ENCODE measurements at regions not wholly inside any gene's neighbourhood (a gene's known extent, or its start where the extent isn't known, plus 50 kb on each side); places are given as distances from the start of the nearest gene placed in this dataset.

DNA sequence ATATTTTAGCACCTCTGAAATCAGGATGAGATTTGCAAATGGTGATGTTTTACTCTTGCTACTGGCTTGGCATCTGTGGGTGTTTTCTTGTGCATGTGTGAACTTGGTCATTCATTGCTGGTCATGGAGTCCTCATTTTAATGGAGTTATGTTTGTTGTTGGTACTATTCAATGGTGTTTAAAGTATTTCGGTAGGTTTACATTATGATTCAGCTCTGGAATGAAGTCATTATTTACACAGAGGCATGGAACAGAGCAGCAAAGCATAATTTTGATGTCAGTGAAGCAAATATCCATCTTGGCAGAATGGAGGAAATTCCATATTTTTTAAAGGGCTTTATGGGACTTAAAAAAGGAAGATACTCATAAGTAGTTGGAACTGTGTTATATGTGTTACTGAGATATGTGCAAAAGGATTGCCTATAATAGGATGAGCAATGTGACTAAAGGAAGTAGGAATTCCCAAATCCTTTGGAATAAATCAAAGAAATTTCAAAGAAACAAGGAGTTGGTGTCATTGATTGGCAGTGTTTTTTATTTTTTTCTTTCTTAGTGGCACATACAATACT lies 147.4 kb downstream of the ACTBL2 start:
- POLR2A ChIA-PET: no interaction called here
- Mint-ChIP-seq H3K9me3 (peaks cover 6% of the 10 kb centered on the region; the same call in 1 of the 2 replicates), H3K4me3 (no peak overlapping the region), H3K27ac (no peak overlapping the region), H3K36me3 (no peaks in the 10 kb centered on the region), H3K27me3 (ENCODE audit: low read depth) (no peaks in the 10 kb centered on the region), H3K4me1 (no peaks in the 10 kb centered on the region)
- no peak for ATAC-seq
- DNase-seq (ENCODE audit: low spot score): no peak
- CTCF ChIA-PET: no interaction called here
- TF ChIP-seq FOXK1 (CRISPR knock-in tag; IDR thresholded peaks at IDR 0.05) (no peak), TP53 (CRISPR knock-in tag; IDR thresholded peaks at IDR 0.05) (no peak), ATF6 (CRISPR knock-in tag; IDR thresholded peaks at IDR 0.05) (no peak), KAT7 (CRISPR knock-in tag; IDR thresholded peaks at IDR 0.05; ENCODE audit: borderline replicate concordance) (no peak), ZSCAN18 (CRISPR knock-in tag; IDR thresholded peaks at IDR 0.05) (no peak), OVOL2 (CRISPR knock-in tag; IDR thresholded peaks at IDR 0.05; ENCODE audit: borderline replicate concordance) (no peak), ELF4 (CRISPR knock-in tag; IDR thresholded peaks at IDR 0.05; ENCODE audit: low read depth) (no peak), MYBL2 (CRISPR knock-in tag; IDR thresholded peaks at IDR 0.05) (no peak), NFE2L1 (CRISPR knock-in tag; IDR thresholded peaks at IDR 0.05) (no peak), NFATC4 (CRISPR knock-in tag; IDR thresholded peaks at IDR 0.05) (no peak), SMAD4 (CRISPR knock-in tag; IDR thresholded peaks at IDR 0.05) (no peak), NR3C1 (CRISPR knock-in tag; conservative IDR thresholded peaks at IDR 0.05; ENCODE audit: low read depth) (no peak), ZNF423 (CRISPR knock-in tag; IDR thresholded peaks at IDR 0.05) (no peak), ZNF671 (CRISPR knock-in tag; IDR thresholded peaks at IDR 0.05) (no peak), IRF2 (CRISPR knock-in tag; IDR thresholded peaks at IDR 0.05; ENCODE audit: borderline replicate concordance, low read depth) (no peak)
- TF ChIP-seq, protein P1, sequence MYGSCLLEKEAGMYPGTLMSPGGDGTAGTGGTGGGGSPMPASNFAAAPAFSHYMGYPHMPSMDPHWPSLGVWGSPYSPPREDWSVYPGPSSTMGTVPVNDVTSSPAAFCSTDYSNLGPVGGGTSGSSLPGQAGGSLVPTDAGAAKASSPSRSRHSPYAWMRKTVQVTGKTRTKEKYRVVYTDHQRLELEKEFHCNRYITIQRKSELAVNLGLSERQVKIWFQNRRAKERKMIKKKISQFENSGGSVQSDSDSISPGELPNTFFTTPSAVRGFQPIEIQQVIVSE (CRISPR knock-in tag; IDR thresholded peaks at IDR 0.05; ENCODE audit: borderline replicate concordance): no peak
- TF ChIP-seq, protein P2, sequence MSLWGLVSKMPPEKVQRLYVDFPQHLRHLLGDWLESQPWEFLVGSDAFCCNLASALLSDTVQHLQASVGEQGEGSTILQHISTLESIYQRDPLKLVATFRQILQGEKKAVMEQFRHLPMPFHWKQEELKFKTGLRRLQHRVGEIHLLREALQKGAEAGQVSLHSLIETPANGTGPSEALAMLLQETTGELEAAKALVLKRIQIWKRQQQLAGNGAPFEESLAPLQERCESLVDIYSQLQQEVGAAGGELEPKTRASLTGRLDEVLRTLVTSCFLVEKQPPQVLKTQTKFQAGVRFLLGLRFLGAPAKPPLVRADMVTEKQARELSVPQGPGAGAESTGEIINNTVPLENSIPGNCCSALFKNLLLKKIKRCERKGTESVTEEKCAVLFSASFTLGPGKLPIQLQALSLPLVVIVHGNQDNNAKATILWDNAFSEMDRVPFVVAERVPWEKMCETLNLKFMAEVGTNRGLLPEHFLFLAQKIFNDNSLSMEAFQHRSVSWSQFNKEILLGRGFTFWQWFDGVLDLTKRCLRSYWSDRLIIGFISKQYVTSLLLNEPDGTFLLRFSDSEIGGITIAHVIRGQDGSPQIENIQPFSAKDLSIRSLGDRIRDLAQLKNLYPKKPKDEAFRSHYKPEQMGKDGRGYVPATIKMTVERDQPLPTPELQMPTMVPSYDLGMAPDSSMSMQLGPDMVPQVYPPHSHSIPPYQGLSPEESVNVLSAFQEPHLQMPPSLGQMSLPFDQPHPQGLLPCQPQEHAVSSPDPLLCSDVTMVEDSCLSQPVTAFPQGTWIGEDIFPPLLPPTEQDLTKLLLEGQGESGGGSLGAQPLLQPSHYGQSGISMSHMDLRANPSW (CRISPR knock-in tag; conservative IDR thresholded peaks at IDR 0.05; ENCODE audit: low read depth): no peak
- TF ChIP-seq, protein P3, sequence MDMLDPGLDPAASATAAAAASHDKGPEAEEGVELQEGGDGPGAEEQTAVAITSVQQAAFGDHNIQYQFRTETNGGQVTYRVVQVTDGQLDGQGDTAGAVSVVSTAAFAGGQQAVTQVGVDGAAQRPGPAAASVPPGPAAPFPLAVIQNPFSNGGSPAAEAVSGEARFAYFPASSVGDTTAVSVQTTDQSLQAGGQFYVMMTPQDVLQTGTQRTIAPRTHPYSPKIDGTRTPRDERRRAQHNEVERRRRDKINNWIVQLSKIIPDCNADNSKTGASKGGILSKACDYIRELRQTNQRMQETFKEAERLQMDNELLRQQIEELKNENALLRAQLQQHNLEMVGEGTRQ (CRISPR knock-in tag; IDR thresholded peaks at IDR 0.05): no peak

DNA sequence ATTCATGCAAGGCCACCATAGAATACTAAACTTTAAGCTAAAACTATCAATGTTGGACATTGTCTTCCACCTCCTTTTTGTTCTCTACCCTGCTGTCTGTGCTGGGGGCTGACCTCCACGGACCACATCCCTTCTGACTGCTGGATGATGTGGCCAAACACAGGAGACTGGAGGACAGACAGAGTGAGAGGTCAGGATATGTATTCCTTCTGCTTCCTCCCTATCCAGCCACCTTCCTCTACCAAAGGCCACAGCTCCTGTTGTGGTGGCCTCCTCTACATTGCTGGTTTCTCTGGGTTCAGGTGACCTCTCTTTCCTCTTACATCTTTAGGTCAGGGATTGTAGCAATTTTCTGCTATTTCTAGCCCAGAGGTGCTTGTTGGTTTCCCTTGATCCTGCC lies 148.1 kb downstream of the ACTBL2 start:
- no peaks in the 10 kb centered on the region for H3K36me3 Mint-ChIP-seq
- DNase-seq (ENCODE audit: low spot score) (no peak), ATAC-seq (no peak)
- ChIA-PET CTCF (interaction anchor here (1.2 kb wide), 1 partner anchor 37 kb away, joined by 3 read pairs; no protein-coding TSS in a partner anchor), POLR2A (no interaction called here)
- no peaks in the 10 kb centered on the region for H3K4me1 Mint-ChIP-seq
- no peak overlapping the region for H3K4me3 Mint-ChIP-seq
- peaks cover 6% of the 10 kb centered on the region; the same call in 1 of the 2 replicates for H3K9me3 Mint-ChIP-seq
- H3K27me3 Mint-ChIP-seq (ENCODE audit: low read depth): no peaks in the 10 kb centered on the region
- H3K27ac Mint-ChIP-seq: no peak overlapping the region
- TF ChIP-seq, protein P4, sequence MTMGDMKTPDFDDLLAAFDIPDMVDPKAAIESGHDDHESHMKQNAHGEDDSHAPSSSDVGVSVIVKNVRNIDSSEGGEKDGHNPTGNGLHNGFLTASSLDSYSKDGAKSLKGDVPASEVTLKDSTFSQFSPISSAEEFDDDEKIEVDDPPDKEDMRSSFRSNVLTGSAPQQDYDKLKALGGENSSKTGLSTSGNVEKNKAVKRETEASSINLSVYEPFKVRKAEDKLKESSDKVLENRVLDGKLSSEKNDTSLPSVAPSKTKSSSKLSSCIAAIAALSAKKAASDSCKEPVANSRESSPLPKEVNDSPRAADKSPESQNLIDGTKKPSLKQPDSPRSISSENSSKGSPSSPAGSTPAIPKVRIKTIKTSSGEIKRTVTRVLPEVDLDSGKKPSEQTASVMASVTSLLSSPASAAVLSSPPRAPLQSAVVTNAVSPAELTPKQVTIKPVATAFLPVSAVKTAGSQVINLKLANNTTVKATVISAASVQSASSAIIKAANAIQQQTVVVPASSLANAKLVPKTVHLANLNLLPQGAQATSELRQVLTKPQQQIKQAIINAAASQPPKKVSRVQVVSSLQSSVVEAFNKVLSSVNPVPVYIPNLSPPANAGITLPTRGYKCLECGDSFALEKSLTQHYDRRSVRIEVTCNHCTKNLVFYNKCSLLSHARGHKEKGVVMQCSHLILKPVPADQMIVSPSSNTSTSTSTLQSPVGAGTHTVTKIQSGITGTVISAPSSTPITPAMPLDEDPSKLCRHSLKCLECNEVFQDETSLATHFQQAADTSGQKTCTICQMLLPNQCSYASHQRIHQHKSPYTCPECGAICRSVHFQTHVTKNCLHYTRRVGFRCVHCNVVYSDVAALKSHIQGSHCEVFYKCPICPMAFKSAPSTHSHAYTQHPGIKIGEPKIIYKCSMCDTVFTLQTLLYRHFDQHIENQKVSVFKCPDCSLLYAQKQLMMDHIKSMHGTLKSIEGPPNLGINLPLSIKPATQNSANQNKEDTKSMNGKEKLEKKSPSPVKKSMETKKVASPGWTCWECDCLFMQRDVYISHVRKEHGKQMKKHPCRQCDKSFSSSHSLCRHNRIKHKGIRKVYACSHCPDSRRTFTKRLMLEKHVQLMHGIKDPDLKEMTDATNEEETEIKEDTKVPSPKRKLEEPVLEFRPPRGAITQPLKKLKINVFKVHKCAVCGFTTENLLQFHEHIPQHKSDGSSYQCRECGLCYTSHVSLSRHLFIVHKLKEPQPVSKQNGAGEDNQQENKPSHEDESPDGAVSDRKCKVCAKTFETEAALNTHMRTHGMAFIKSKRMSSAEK (CRISPR knock-in tag; IDR thresholded peaks at IDR 0.05; ENCODE audit: borderline replicate concordance): no peak
- TF ChIP-seq ESRRA (CRISPR knock-in tag; IDR thresholded peaks at IDR 0.05; ENCODE audit: borderline replicate concordance): no peak
- TF ChIP-seq CREM (CRISPR knock-in tag; IDR thresholded peaks at IDR 0.05): no peak
- TF ChIP-seq, protein P5, sequence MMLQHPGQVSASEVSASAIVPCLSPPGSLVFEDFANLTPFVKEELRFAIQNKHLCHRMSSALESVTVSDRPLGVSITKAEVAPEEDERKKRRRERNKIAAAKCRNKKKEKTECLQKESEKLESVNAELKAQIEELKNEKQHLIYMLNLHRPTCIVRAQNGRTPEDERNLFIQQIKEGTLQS (CRISPR knock-in tag; conservative IDR thresholded peaks at IDR 0.05): no peak
- no peak for TF ChIP-seq IRF2 (CRISPR knock-in tag; IDR thresholded peaks at IDR 0.05; ENCODE audit: borderline replicate concordance, low read depth)
- TF ChIP-seq JAZF1 (CRISPR knock-in tag; IDR thresholded peaks at IDR 0.05): no peak
- no peak for TF ChIP-seq NFE2L1 (CRISPR knock-in tag; IDR thresholded peaks at IDR 0.05)

Data from WTC11 (cell line).